IMR-90 (cell line): ENCODE measurements at regions not wholly inside any gene's neighbourhood (a gene's known extent, or its start where the extent isn't known, plus 50 kb on each side); places are given as distances from the start of the nearest gene placed in this dataset.

Source experiments
- ATAC-seq: fragments of 200-7000 bp; cut with Tn5 transposase; 2 replicates; pipeline ENCODE4 v1.9.1; 2020; ENCODE audit warnings: low read depth, mild to moderate bottlenecking, moderate library complexity
- BruUV-seq: library from RNA; stranded (reverse); fragments of 400-500 nt; replicated peaks from 2 replicates; lab custom pipeline; 2021; lab: Mats Ljungman, UMichigan
- CTCF ChIA-PET: fragments of 300-600 bp; formaldehyde crosslinking; extraction: SDS; loops from one replicate; lab custom pipeline; 2021; ENCODE audit warnings: antibody characterized with exemption; lab: Yijun Ruan, JAX
- POLR2A ChIA-PET: fragments of 300-600 bp; sonication (Branson Sonifier 250); formaldehyde crosslinking; loops from one replicate; lab custom pipeline; 2022; ENCODE audit warnings: antibody characterized with exemption; ENCODE audit not compliant: unreplicated experiment; lab: Charles Lee
- DNase-seq: peaks from one replicate; pipeline ENCODE4 v3.0.0; 2013
- H2AFZ ChIP-seq: replicated peaks from 2 replicates; pipeline ENCODE3; 2013; ENCODE audit warnings: low read length, mild to moderate bottlenecking; ENCODE audit not compliant: poor library complexity
- H2AK5ac ChIP-seq: 2 replicates; pipeline ENCODE4 v1.6.1; 2013; ENCODE audit warnings: low read depth, low read length, inconsistent platforms
- H2AK9ac ChIP-seq: replicated peaks from 2 replicates; pipeline ENCODE3; 2013; ENCODE audit warnings: mild to moderate bottlenecking, low read depth, low read length, moderate library complexity; ENCODE audit not compliant: poor library complexity
- H2BK120ac ChIP-seq: 2 replicates; pipeline ENCODE4 v1.6.1; 2013; ENCODE audit warnings: low read depth, low read length, inconsistent platforms
- H2BK15ac ChIP-seq: 3 replicates; pipeline ENCODE4 v1.6.1; 2013; ENCODE audit warnings: low read depth, low read length, inconsistent platforms
- H2BK20ac ChIP-seq: 2 replicates; pipeline ENCODE4 v1.6.1; 2013; ENCODE audit warnings: low read depth, mild to moderate bottlenecking, inconsistent platforms, low read length, moderate library complexity
- H2BK5ac ChIP-seq: 2 replicates; pipeline ENCODE4 v1.6.1; 2013; ENCODE audit warnings: mild to moderate bottlenecking, low read depth, low read length, inconsistent platforms; ENCODE audit not compliant: poor library complexity, severe bottlenecking
- H3K14ac ChIP-seq: replicated peaks from 2 replicates; pipeline ENCODE4 v1.6.1; 2013; ENCODE audit warnings: low read depth, low read length, inconsistent platforms
- H3K18ac ChIP-seq: 2 replicates; pipeline ENCODE4 v1.6.1; 2013; ENCODE audit warnings: low read depth, low read length, control low read depth
- H3K23ac ChIP-seq: 2 replicates; pipeline ENCODE4 v1.6.1; 2013; ENCODE audit warnings: low read depth, low read length, inconsistent platforms
- H3K27ac ChIP-seq: 2 replicates; pipeline ENCODE4 v1.5.1; 2013; ENCODE audit warnings: mild to moderate bottlenecking, control low read depth, low read length; ENCODE audit not compliant: insufficient read depth
- H3K27me3 ChIP-seq: 2 replicates; pipeline ENCODE4 v1.6.1; 2013; ENCODE audit warnings: low read length; ENCODE audit not compliant: control insufficient read depth, insufficient read depth
- H3K36me3 ChIP-seq: 2 replicates; pipeline ENCODE4 v1.6.1; 2013; ENCODE audit warnings: low read length, mixed read lengths; ENCODE audit not compliant: control insufficient read depth, insufficient read depth
- H3K4ac ChIP-seq: 2 replicates; pipeline ENCODE4 v1.6.1; 2013; ENCODE audit warnings: low read depth, low read length, inconsistent platforms
- H3K4me1 ChIP-seq: 2 replicates; pipeline ENCODE4 v1.6.1; 2013; ENCODE audit warnings: low read length, mixed read lengths; ENCODE audit not compliant: control insufficient read depth, insufficient read depth
- H3K4me2 ChIP-seq: 2 replicates; pipeline ENCODE4 v1.6.1; 2013; ENCODE audit warnings: low read depth, mild to moderate bottlenecking, control low read depth, low read length, moderate library complexity
- H3K4me3 ChIP-seq: 2 replicates; pipeline ENCODE4 v1.5.1; 2013; ENCODE audit warnings: low read depth, mild to moderate bottlenecking, control low read depth, low read length, moderate library complexity; ENCODE audit not compliant: insufficient read depth
- H3K56ac ChIP-seq: 2 replicates; pipeline ENCODE4 v1.6.1; 2013; ENCODE audit warnings: low read length, inconsistent platforms; ENCODE audit not compliant: insufficient read depth; ENCODE audit errors: extremely low read depth
- H3K79me1 ChIP-seq, 2 experiments: 2 replicates each; pipeline ENCODE4 v1.6.1; 2013; ENCODE audit warnings: low read length in 2 of 2, inconsistent platforms in 1 of 2, low read depth in 1 of 2
- H3K9ac ChIP-seq: 2 replicates; pipeline ENCODE4 v1.6.1; 2013; ENCODE audit warnings: low read depth, low read length, control low read depth
- H3K9me1 ChIP-seq: 2 replicates; pipeline ENCODE4 v1.6.1; 2013; ENCODE audit warnings: low read length, inconsistent platforms; ENCODE audit not compliant: insufficient read depth
- H3K9me3 ChIP-seq: 2 replicates; pipeline ENCODE4 v1.6.1; 2013; ENCODE audit warnings: low read length; ENCODE audit not compliant: control insufficient read depth, insufficient read depth
- H4K20me1 ChIP-seq: 2 replicates; pipeline ENCODE4 v1.6.1; 2013; ENCODE audit warnings: low read length, inconsistent platforms; ENCODE audit not compliant: insufficient read depth
- H4K5ac ChIP-seq: 2 replicates; pipeline ENCODE4 v1.6.1; 2013; ENCODE audit warnings: mild to moderate bottlenecking, low read depth, low read length, control low read depth
- H4K8ac ChIP-seq, 2 experiments: 2 replicates each; pipeline ENCODE4 v1.6.1; 2013; ENCODE audit warnings: low read depth in 2 of 2, low read length in 2 of 2, control low read depth in 1 of 2, inconsistent platforms in 1 of 2
- H4K91ac ChIP-seq: 2 replicates; pipeline ENCODE4 v1.6.1; 2013; ENCODE audit warnings: low read depth, low read length, inconsistent platforms; ENCODE audit not compliant: insufficient read depth
- BHLHE40 ChIP-seq: fragments of 150-350 bp; IDR thresholded peaks from 2 replicates; pipeline ENCODE4 v1.6.1; 2016; ENCODE audit warnings: mild to moderate bottlenecking, low read depth, low read length
- CEBPB ChIP-seq: IDR thresholded peaks from 2 replicates; pipeline ENCODE4 v1.6.1; 2012; ENCODE audit warnings: low read depth, low read length, improper control_type of control experiment
- CHD1 ChIP-seq: IDR thresholded peaks from 2 replicates; pipeline ENCODE4 v1.6.1; 2012; ENCODE audit warnings: low read depth, low read length, improper control_type of control experiment
- CTCF ChIP-seq: conservative IDR thresholded peaks from 2 replicates; pipeline ENCODE4 v1.5.1; 2012; ENCODE audit warnings: mild to moderate bottlenecking, low read depth, low read length, improper control_type of control experiment
- ELK1 ChIP-seq: fragments of 150-350 bp; IDR thresholded peaks from 2 replicates; pipeline ENCODE4 v1.6.1; 2016; ENCODE audit warnings: low read depth, mild to moderate bottlenecking, low read length, moderate library complexity, borderline replicate concordance
- FOS ChIP-seq: fragments of 150-350 bp; IDR thresholded peaks from 2 replicates; pipeline ENCODE4 v1.6.1; 2016; ENCODE audit warnings: low read depth, low read length
- MAFK ChIP-seq: IDR thresholded peaks from 2 replicates; pipeline ENCODE4 v1.6.1; 2012; ENCODE audit warnings: low read depth, low read length, improper control_type of control experiment
- MAZ ChIP-seq: IDR thresholded peaks from 2 replicates; pipeline ENCODE4 v1.6.1; 2012; ENCODE audit warnings: low read depth, mild to moderate bottlenecking, low read length, improper control_type of control experiment, moderate library complexity, borderline replicate concordance
- MXI1 ChIP-seq: IDR thresholded peaks from 2 replicates; pipeline ENCODE4 v1.6.1; 2012; ENCODE audit warnings: low read depth, mild to moderate bottlenecking, low read length, moderate library complexity, borderline replicate concordance
- NFE2L2 ChIP-seq: fragments of 150-350 bp; IDR thresholded peaks from 2 replicates; pipeline ENCODE4 v1.6.1; 2016; ENCODE audit warnings: low read depth, mild to moderate bottlenecking, low read length
- POLR2A ChIP-seq: IDR thresholded peaks from 2 replicates; pipeline ENCODE4 v1.6.1; 2012; ENCODE audit warnings: mild to moderate bottlenecking, low read depth, low read length
- RAD21 ChIP-seq: IDR thresholded peaks from 2 replicates; pipeline ENCODE4 v1.6.1; 2012; ENCODE audit warnings: low read length, improper control_type of control experiment
- RCOR1 ChIP-seq: IDR thresholded peaks from 2 replicates; pipeline ENCODE4 v1.6.1; 2012; ENCODE audit warnings: mild to moderate bottlenecking, low read length, improper control_type of control experiment; ENCODE audit not compliant: insufficient replicate concordance
- RFX5 ChIP-seq: IDR thresholded peaks from 2 replicates; pipeline ENCODE4 v1.8.0; 2012; ENCODE audit warnings: low read depth, mild to moderate bottlenecking, low read length, moderate library complexity
- SMC3 ChIP-seq: fragments of 150-350 bp; IDR thresholded peaks from 2 replicates; pipeline ENCODE4 v1.6.1; 2016; ENCODE audit warnings: low read depth, mild to moderate bottlenecking, antibody characterized with exemption, low read length, moderate library complexity
- USF2 ChIP-seq: fragments of 150-350 bp; IDR thresholded peaks from 2 replicates; pipeline ENCODE4 v1.6.1; 2017; ENCODE audit warnings: mild to moderate bottlenecking, antibody characterized with exemption, low read length, low read depth
- WGBS, 2 experiments: methylation state at CpG; one replicate each; pipeline versions ENCODE4 v1.1.5 to v1.1.7; 2013; ENCODE audit warnings: missing lambda C conversion rate in 2 of 2; ENCODE audit not compliant: insufficient read length in 1 of 2; ENCODE audit errors: extremely low coverage in 2 of 2; 5-methylcytosine and 5-hydroxymethylcytosine counted together
- dilution Hi-C: fragments of 300-500 bp; cut with HindIII; formaldehyde crosslinking; loops from one replicate; pipeline ENCODE4 v1.14.3; 2018; ENCODE audit warnings: low sequenced_read_pairs; ENCODE audit not compliant: unreplicated experiment
- in situ Hi-C: fragments of 300-500 bp; cut with MboI; formaldehyde crosslinking; loops from 3 replicates; pipeline ENCODE4 v1.14.3; 2019; ENCODE audit warnings: low sequenced_read_pairs, inconsistent platforms, mixed read lengths
- intact Hi-C: fragments of 100-400 bp; cut with micrococcal nuclease; formaldehyde crosslinking; loops from 2 replicates; pipeline ENCODE4 v1.10.0; 2022

- H3K36me3 ChIP-seq = no peaks in the 10 kb centered on the region
- H3K23ac ChIP-seq = no peak overlapping the region
- H2BK120ac ChIP-seq = no peak overlapping the region
- H2AK5ac ChIP-seq = no peak overlapping the region
- H3K56ac ChIP-seq = no peak overlapping the region
- no peak for ATAC-seq
- no peak overlapping the region for H4K8ac ChIP-seq
- H2BK15ac ChIP-seq = no peak overlapping the region
- intact Hi-C loops (no loop called here), dilution Hi-C loops (no loop called here), in situ Hi-C loops (no loop called here)
- H3K79me1 ChIP-seq = no peaks in the 10 kb centered on the region
- DNase-seq = no peak
- no peak overlapping the region for H4K91ac ChIP-seq
- H3K4ac ChIP-seq = no peak overlapping the region
- no peak overlapping the region for H4K5ac ChIP-seq
- no CpG with 5 or more reads among the region's 1 CpG for WGBS, 2 experiments
- no peaks in the 10 kb centered on the region for H4K20me1 ChIP-seq
- TF ChIP-seq MXI1 (no peak), CTCF (no peak), MAZ (no peak), CEBPB (no peak), FOS (no peak), RFX5 (no peak), NFE2L2 (no peak), POLR2A (no peak), USF2 (no peak), ELK1 (no peak), SMC3 (no peak), RAD21 (no peak), MAFK (no peak), RCOR1 (no peak), BHLHE40 (no peak), CHD1 (no peak)
- no peak overlapping the region for H3K27ac ChIP-seq
- H3K9me1 ChIP-seq = no peaks in the 10 kb centered on the region
- no peak overlapping the region for H3K9ac ChIP-seq
- no peak overlapping the region for H2BK5ac ChIP-seq
- no peak overlapping the region for H2AFZ ChIP-seq
- H3K9me3 ChIP-seq = peaks cover 10% of the 10 kb centered on the region
- no peak overlapping the region for H3K18ac ChIP-seq
- no peaks in the 10 kb centered on the region for H3K4me1 ChIP-seq
- no peak overlapping the region for H2BK20ac ChIP-seq
- POLR2A ChIA-PET = no interaction called here
- no peak overlapping the region for H3K4me3 ChIP-seq
- no TSS peak for BruUV-seq
- no peak overlapping the region for H3K4me2 ChIP-seq
- no peaks in the 10 kb centered on the region for H3K27me3 ChIP-seq
- H3K14ac ChIP-seq = no peak overlapping the region
- CTCF ChIA-PET = no interaction called here
- H2AK9ac ChIP-seq = no peak overlapping the region
Observed at GRCh38 chr10:83592337-83592935, 546.9 kb upstream of the GHITM start.
